ENCODE measurements at regions not wholly inside any gene's neighbourhood (a gene's known extent, or its start where the extent isn't known, plus 50 kb on each side); places are given as distances from the start of the nearest gene placed in this dataset.

GRCh38 chr3:170752571-170753155 is 117.3 kb downstream of the RPL22L1 start:
- ChIA-PET CTCF (interaction anchor here (0.9 to 3.4 kb wide), 8 partner anchors 8 to 339 kb away, joined by 3 to 25 read pairs (median 15); partner anchors contain the start of gene SLC7A14), POLR2A (no interaction called here)
- no TSS peak for BruUV-seq (replicated peaks)
- peaks cover 63% of the 10 kb centered on the region for H3K4me1 ChIP-seq (ENCODE audit: control insufficient read depth, extremely low read depth, insufficient read depth, low read length)
- no peaks in the 10 kb centered on the region for H3K36me3 ChIP-seq (ENCODE audit: control insufficient read depth in 2 of 2, extremely low read depth in 1 of 2, insufficient read depth in 2 of 2, low read length in 2 of 2)
- TF ChIP-seq JUN (IDR thresholded peaks at IDR 0.05; ENCODE audit: borderline replicate concordance, insufficient read depth, insufficient read length, low read depth) (no peak), POLR2A (IDR thresholded peaks at IDR 0.05; ENCODE audit: low read depth, low read length) (peak; percentile 15)
- H3K9me3 ChIP-seq (replicated peaks; ENCODE audit: control insufficient read depth, insufficient read depth, low read length): no peaks in the 10 kb centered on the region
- H3K27ac ChIP-seq (ENCODE audit: insufficient read depth, low read depth, low read length): peak overlapping the region; percentile 95
- H3K9ac ChIP-seq (replicated peaks; ENCODE audit: extremely low read depth, insufficient read depth, low read length): peak overlapping the region; percentile 75
- DNase-seq (ENCODE audit: low read depth, low spot score): no peak
- peak overlapping the region; percentile 26 for H3K4me2 ChIP-seq (ENCODE audit: insufficient read depth, low read length)
- H3K79me2 ChIP-seq (ENCODE audit: control insufficient read depth, insufficient read depth, low read length): no peaks in the 10 kb centered on the region
- H3K9me1 ChIP-seq (replicated peaks; ENCODE audit: control insufficient read depth, extremely low read depth, insufficient read depth, low read length): no peaks in the 10 kb centered on the region
- FAIRE-seq: no peak
- H3K27me3 ChIP-seq (ENCODE audit: control insufficient read depth in 2 of 2, insufficient read depth in 2 of 2, low read length in 2 of 2): no peaks in the 10 kb centered on the region
- dilution Hi-C loops (cut with MboI; ENCODE audit: extremely low pct_ligation_motif_present, low sequenced_read_pairs): no loop called here
- no peak overlapping the region for H3K4me3 ChIP-seq (replicated peaks in 1 of 3; ENCODE audit: insufficient read depth in 1 of 3, low read depth in 1 of 3, low read length in 3 of 3)
- no peaks in the 10 kb centered on the region for H4K20me1 ChIP-seq (replicated peaks; ENCODE audit: control insufficient read depth, extremely low read depth, insufficient read depth, low read length)
- intact Hi-C loops (cut with micrococcal nuclease): loop anchor here (1.0 to 2.0 kb wide), 2 partner anchors 7 to 396 kb away; partner anchors contain the start of gene SKIL
- H2AFZ ChIP-seq (ENCODE audit: low read depth, low read length): no peak overlapping the region

DNA sequence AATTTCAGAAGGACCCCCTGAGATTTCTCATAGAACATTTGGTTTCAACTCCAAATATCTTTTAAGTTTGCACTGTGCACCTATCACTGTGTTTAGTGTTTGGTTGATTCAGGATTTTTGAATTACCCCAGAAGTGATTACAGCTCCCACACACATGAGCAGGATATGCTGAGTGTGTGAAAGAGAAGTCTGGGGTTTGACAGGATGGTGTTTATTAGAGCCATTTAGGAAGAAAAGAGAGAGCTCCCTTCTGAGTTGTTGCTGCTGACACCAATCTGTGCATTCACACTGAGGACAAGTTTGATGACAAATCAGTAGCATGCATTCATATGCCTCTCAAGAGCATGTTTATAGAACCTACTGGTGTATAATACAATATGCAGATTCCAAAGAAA is 118.1 kb downstream of the RPL22L1 start:
- Histone ChIP-seq H3K79me2 (ENCODE audit: control insufficient read depth, insufficient read depth, low read length) (no peaks in the 10 kb centered on the region), H3K36me3 (ENCODE audit: control insufficient read depth in 2 of 2, extremely low read depth in 1 of 2, insufficient read depth in 2 of 2, low read length in 2 of 2) (no peaks in the 10 kb centered on the region), H3K4me2 (ENCODE audit: insufficient read depth, low read length) (peak overlapping the region; percentile 30), H3K9me1 (replicated peaks; ENCODE audit: control insufficient read depth, extremely low read depth, insufficient read depth, low read length) (no peaks in the 10 kb centered on the region), H3K9me3 (replicated peaks; ENCODE audit: control insufficient read depth, insufficient read depth, low read length) (no peaks in the 10 kb centered on the region), H4K20me1 (replicated peaks; ENCODE audit: control insufficient read depth, extremely low read depth, insufficient read depth, low read length) (no peaks in the 10 kb centered on the region), H3K27me3 (ENCODE audit: control insufficient read depth in 2 of 2, insufficient read depth in 2 of 2, low read length in 2 of 2) (no peaks in the 10 kb centered on the region), H3K4me3 (replicated peaks in 1 of 3; ENCODE audit: insufficient read depth in 1 of 3, low read depth in 1 of 3, low read length in 3 of 3) (no peak overlapping the region), H3K9ac (replicated peaks; ENCODE audit: extremely low read depth, insufficient read depth, low read length) (peak overlapping the region; percentile 75), H2AFZ (ENCODE audit: low read depth, low read length) (no peak overlapping the region), H3K27ac (ENCODE audit: insufficient read depth, low read depth, low read length) (peak overlapping the region; percentile 95), H3K4me1 (ENCODE audit: control insufficient read depth, extremely low read depth, insufficient read depth, low read length) (peaks cover 71% of the 10 kb centered on the region)
- ChIA-PET CTCF (interaction anchor here (0.7 to 3.4 kb wide), 9 partner anchors 9 to 338 kb away, joined by 3 to 25 read pairs (median 4); no protein-coding TSS in a partner anchor), POLR2A (interaction anchor here (0.7 to 1.2 kb wide), 3 partner anchors 52 to 60 kb away, joined by 3 to 9 read pairs (median 3); no protein-coding TSS in a partner anchor)
- intact Hi-C loops (cut with micrococcal nuclease): loop anchor here (1.0 to 2.0 kb wide), 5 partner anchors 50 to 395 kb away; partner anchors contain the start of gene SKIL
- DNase-seq (ENCODE audit: low read depth, low spot score) (no peak), FAIRE-seq (peak; percentile 24)
- no peak for TF ChIP-seq JUN (IDR thresholded peaks at IDR 0.05; ENCODE audit: borderline replicate concordance, insufficient read depth, insufficient read length, low read depth)
- TF ChIP-seq CTCF (IDR thresholded peaks at IDR 0.05; ENCODE audit: extremely low read depth in 1 of 2, insufficient read depth in 1 of 2, low read depth in 1 of 2, low read length in 2 of 2): no peak
- TF ChIP-seq POLR2A (IDR thresholded peaks at IDR 0.05; ENCODE audit: low read depth, low read length): no peak
- TF ChIP-seq FOS (IDR thresholded peaks at IDR 0.05; ENCODE audit: borderline replicate concordance, insufficient read depth, low read length): no peak
- no peak for TF ChIP-seq GATA2 (IDR thresholded peaks at IDR 0.05; ENCODE audit: insufficient read depth, insufficient read length, low read depth, low read length)
- TF ChIP-seq POLR2AphosphoS5 (IDR thresholded peaks at IDR 0.05; ENCODE audit: insufficient read depth, low read depth, low read length): no peak
- no peak for TF ChIP-seq MYC (IDR thresholded peaks at IDR 0.05; ENCODE audit: low read depth, low read length)
- TF ChIP-seq MAX (IDR thresholded peaks at IDR 0.05; ENCODE audit: insufficient read depth, insufficient read length): no peak
- dilution Hi-C loops (cut with MboI; ENCODE audit: extremely low pct_ligation_motif_present, low sequenced_read_pairs): no loop called here
- BruUV-seq (replicated peaks): TSS peak; percentile 53
